Stimulated activated CD4-positive, alpha-beta T cell treated with anti-CD3 and anti-CD28 coated beads, Interleukin-1b, Interleukin-23, amount 100 ng/mL, for 48 hours (primary cell): ENCODE measurements at regions not wholly inside any gene's neighbourhood (a gene's known extent, or its start where the extent isn't known, plus 50 kb on each side); places are given as distances from the start of the nearest gene placed in this dataset.
"Not testable (repeated sequence)": the region's sequence is repeated elsewhere in the genome, so short reads cannot be mapped to it uniquely, and the experiment has no call there.

Source experiments
- DNase-seq: peaks from one replicate; pipeline ENCODE4 v3.0.0-alpha.2; 2020

GRCh38 chr10:131363416-131363815, 51.9 kb upstream of the TCERG1L start:
- no peak for DNase-seq

- DNase-seq = no peak
These were observed 60.0 kb upstream of the TCERG1L start for GRCh38 chr10:131371571-131371970.

- DNase-seq = no peak
These were observed 70.1 kb upstream of the TCERG1L start for GRCh38 chr10:131381576-131381975.

- DNase-seq = not testable (repeated sequence)
These were observed 73.8 kb upstream of the TCERG1L start for GRCh38 chr10:131385161-131385872.

GRCh38 chr10:131387018-131387529, 75.6 kb upstream of the TCERG1L start:
- no peak for DNase-seq

GRCh38 chr10:131391936-131392335, 80.4 kb upstream of the TCERG1L start:
- no peak for DNase-seq

GRCh38 chr10:131396121-131397050, 84.9 kb upstream of the TCERG1L start:
- DNase-seq = no peak

- DNase-seq = no peak
These were observed 86.6 kb upstream of the TCERG1L start for GRCh38 chr10:131398166-131398565.

GRCh38 chr10:131399981-131400380, 88.5 kb upstream of the TCERG1L start:
- no peak for DNase-seq

GRCh38 chr10:131400513-131400912, 89.0 kb upstream of the TCERG1L start:
- no peak for DNase-seq

GRCh38 chr10:131402771-131403650, 91.5 kb upstream of the TCERG1L start:
- DNase-seq = no peak

- DNase-seq = no peak
These were observed 92.4 kb upstream of the TCERG1L start for GRCh38 chr10:131403936-131404335.

- DNase-seq = no peak
These were observed 93.4 kb upstream of the TCERG1L start for GRCh38 chr10:131404886-131405285.

- no peak for DNase-seq
These were observed 95.3 kb upstream of the TCERG1L start for GRCh38 chr10:131406676-131407392.

- DNase-seq = no peak
These were observed 107.2 kb upstream of the TCERG1L start for GRCh38 chr10:131418681-131419080.

GRCh38 chr10:131419797-131420196, 108.3 kb upstream of the TCERG1L start:
- DNase-seq = no peak

GRCh38 chr10:131420867-131421266, 109.3 kb upstream of the TCERG1L start:
- DNase-seq = no peak

GRCh38 chr10:131421381-131421780, 109.9 kb upstream of the TCERG1L start:
- no peak for DNase-seq

GRCh38 chr10:131422731-131423130, 111.2 kb upstream of the TCERG1L start:
- no peak for DNase-seq

- DNase-seq = no peak
These were observed 112.5 kb upstream of the TCERG1L start for GRCh38 chr10:131424053-131424452.

GRCh38 chr10:131424836-131425491, 113.4 kb upstream of the TCERG1L start:
- DNase-seq = no peak
